T47D (cell line): ENCODE measurements at regions not wholly inside any gene's neighbourhood (a gene's known extent, or its start where the extent isn't known, plus 50 kb on each side); places are given as distances from the start of the nearest gene placed in this dataset.
"Not testable (repeated sequence)": the region's sequence is repeated elsewhere in the genome, so short reads cannot be mapped to it uniquely, and the experiment has no call there.

ENCODE experiments used
- DNase-seq, 2 experiments: peaks; one replicate each; pipeline versions ENCODE4 v3.0.0 to v3.0.0-alpha.2; 2011 to 2012; ENCODE audit warnings: low read depth in 1 of 2, low spot score in 1 of 2
- JUND ChIP-seq: IDR thresholded peaks from 2 replicates; pipeline ENCODE4 v1.6.1; 2012; ENCODE audit warnings: low read depth
- in situ Hi-C: cut with HindIII; loops from 2 replicates; pipeline ENCODE4 v1.10.0; 2016; ENCODE audit warnings: low sequenced_read_pairs, low pct_unique_long_range_greater_than_20kb

- in situ Hi-C loops, result no loop called here
- no peak for TF ChIP-seq JUND
- no peak for DNase-seq
Measured at GRCh38 chr6:170087941-170088581, 202.8 kb downstream of the DLL1 start.

- in situ Hi-C loops, DNase-seq: not testable (repeated sequence)
Measured at GRCh38 chr6:170087421-170087780, 203.5 kb downstream of the DLL1 start.

GRCh38 chr6:170086639-170087420, 204.0 kb downstream of the DLL1 start:
- no peak for TF ChIP-seq JUND
- in situ Hi-C loops, result no loop called here
- no peak for DNase-seq

- no peak for TF ChIP-seq JUND
- in situ Hi-C loops, result no loop called here
- DNase-seq, result no peak
Measured at GRCh38 chr6:170085475-170086401, 205.1 kb downstream of the DLL1 start.

GRCh38 chr6:170084166-170084730, 206.6 kb downstream of the DLL1 start:
- no peak for TF ChIP-seq JUND
- in situ Hi-C loops, result no loop called here
- DNase-seq, result no peak

GRCh38 chr6:170083236-170084051, 207.4 kb downstream of the DLL1 start:
- in situ Hi-C loops, result no loop called here
- DNase-seq, result no peak
- TF ChIP-seq JUND, result no peak

- TF ChIP-seq JUND, result no peak
- in situ Hi-C loops, result no loop called here
- DNase-seq, result no peak
Measured at GRCh38 chr6:170082531-170083187, 208.2 kb downstream of the DLL1 start.

GRCh38 chr6:170082067-170082466, 208.8 kb downstream of the DLL1 start:
- no peak for DNase-seq
- in situ Hi-C loops, result no loop called here
- no peak for TF ChIP-seq JUND

- no peak for DNase-seq
- in situ Hi-C loops, result no loop called here
- no peak for TF ChIP-seq JUND
Measured at GRCh38 chr6:170081556-170081955, 209.3 kb downstream of the DLL1 start.

GRCh38 chr6:170080828-170081371, 210.0 kb downstream of the DLL1 start:
- in situ Hi-C loops, result no loop called here
- no peak for TF ChIP-seq JUND
- DNase-seq, result no peak

GRCh38 chr6:170080169-170080827, 210.6 kb downstream of the DLL1 start:
- in situ Hi-C loops, result no loop called here
- TF ChIP-seq JUND, result no peak
- no peak for DNase-seq
